ENCODE measurements at regions not wholly inside any gene's neighbourhood (a gene's known extent, or its start where the extent isn't known, plus 50 kb on each side); places are given as distances from the start of the nearest gene placed in this dataset.

GRCh38 chr13:74324338-74324737 lies 190.1 kb upstream of the KLF12 start:
- Mint-ChIP-seq H3K27ac (no peak overlapping the region), H3K36me3 (ENCODE audit: low read depth) (no peaks in the 10 kb centered on the region), H3K9me3 (no peaks in the 10 kb centered on the region), H3K4me1 (ENCODE audit: low read depth) (no peaks in the 10 kb centered on the region), H3K4me3 (no peak overlapping the region), H3K27me3 (ENCODE audit: low read depth) (peaks cover 2% of the 10 kb centered on the region)
- DNase-seq (ENCODE audit: low spot score), result no peak

DNA sequence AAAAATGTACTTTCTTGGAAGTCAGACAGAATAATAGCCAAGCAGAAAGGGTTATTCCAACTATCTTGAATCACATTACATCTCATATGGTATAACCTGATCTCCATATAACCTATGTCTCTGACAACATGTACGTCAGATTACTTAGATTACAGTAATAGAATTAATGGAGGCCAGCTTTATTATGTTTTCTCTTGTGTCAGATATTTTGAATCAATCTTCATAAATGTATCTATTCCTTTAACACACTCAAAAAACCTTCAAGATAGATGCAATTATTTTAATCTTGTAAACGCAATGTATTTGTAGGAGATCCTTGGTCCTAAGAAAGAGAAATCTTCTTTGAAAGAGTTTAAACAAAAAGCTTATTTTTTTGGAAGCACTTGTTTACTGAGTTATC lies 188.4 kb upstream of the KLF12 start:
- Mint-ChIP-seq H3K36me3 (ENCODE audit: low read depth) (no peaks in the 10 kb centered on the region), H3K9me3 (no peaks in the 10 kb centered on the region), H3K27me3 (ENCODE audit: low read depth) (peaks cover 2% of the 10 kb centered on the region), H3K4me3 (no peak overlapping the region), H3K27ac (no peak overlapping the region), H3K4me1 (ENCODE audit: low read depth) (no peaks in the 10 kb centered on the region)
- no peak for DNase-seq (ENCODE audit: low spot score)

DNA sequence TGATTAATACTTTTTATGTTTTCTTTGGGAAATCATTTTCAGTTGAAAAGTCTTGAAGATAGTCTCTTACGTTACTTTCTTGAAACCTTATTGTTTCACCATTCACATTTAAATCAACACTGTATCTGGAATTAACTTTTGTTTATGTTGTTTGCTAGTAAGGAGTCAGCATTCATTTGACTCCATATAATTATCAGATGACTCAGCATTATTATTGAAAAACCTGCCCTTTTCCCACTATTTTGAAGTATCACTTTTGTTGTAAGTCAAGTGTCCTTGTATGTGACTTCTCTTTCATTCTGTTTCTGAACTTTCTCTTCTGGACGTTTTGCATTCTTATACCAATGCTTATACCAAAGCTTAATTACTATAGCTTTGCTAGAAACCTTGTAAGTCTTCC lies 186.1 kb upstream of the KLF12 start:
- H3K27me3 Mint-ChIP-seq (ENCODE audit: low read depth), result peaks cover 4% of the 10 kb centered on the region

DNA sequence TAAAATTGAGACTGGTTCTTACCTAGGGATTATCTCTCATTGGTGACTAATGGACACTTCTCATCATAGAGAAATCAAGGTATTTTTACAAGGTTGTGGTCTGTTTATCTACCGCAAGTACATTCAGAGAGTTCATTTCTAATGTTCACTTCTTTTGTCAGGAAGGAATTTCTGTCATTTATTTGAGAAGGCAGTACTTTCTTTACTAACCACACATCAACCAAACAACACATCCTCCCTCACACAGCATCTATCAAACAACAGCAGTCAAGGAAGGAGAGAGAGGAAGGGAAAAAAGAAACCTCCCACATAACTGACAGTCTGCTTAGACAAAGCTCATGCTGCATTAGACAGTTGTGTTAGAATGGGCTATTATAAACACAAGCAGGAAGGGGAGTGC lies 182.3 kb upstream of the KLF12 start:
- H3K9me3 Mint-ChIP-seq, result no peaks in the 10 kb centered on the region

More for the DNA sequence above, 186.1 kb upstream of the KLF12 start:
- no peak for DNase-seq (ENCODE audit: low spot score)
- H3K4me1 Mint-ChIP-seq (ENCODE audit: low read depth), result peaks cover 4% of the 10 kb centered on the region
- H3K9me3 Mint-ChIP-seq, result no peaks in the 10 kb centered on the region
- no peak overlapping the region for H3K4me3 Mint-ChIP-seq
- H3K36me3 Mint-ChIP-seq (ENCODE audit: low read depth), result no peaks in the 10 kb centered on the region
- no peak overlapping the region for H3K27ac Mint-ChIP-seq

DNA sequence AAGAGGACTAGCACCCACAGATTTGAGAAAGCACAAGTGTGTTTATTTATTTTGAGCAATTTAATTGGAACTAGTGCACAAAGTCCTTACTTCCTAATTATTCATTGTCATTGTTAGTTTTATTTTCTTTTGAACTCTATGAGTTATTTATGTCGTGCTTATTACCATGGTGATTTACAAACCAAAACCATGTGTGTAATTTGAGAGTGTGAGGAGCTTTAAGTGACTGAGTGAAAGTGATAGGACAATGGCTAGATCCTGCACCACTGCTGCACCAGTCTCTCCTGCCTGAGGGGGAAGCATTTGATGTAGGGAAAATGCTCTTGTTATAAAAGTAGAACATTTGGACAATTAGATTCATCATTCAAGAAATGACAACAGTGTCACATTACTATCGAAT lies 172.3 kb upstream of the KLF12 start:
- Mint-ChIP-seq H3K9me3 (no peaks in the 10 kb centered on the region), H3K27ac (no peak overlapping the region), H3K27me3 (ENCODE audit: low read depth) (peaks cover 5% of the 10 kb centered on the region), H3K4me3 (no peak overlapping the region), H3K36me3 (ENCODE audit: low read depth) (no peaks in the 10 kb centered on the region), H3K4me1 (ENCODE audit: low read depth) (no peaks in the 10 kb centered on the region)
- DNase-seq (ENCODE audit: low spot score), result no peak

More for the DNA sequence above, 182.3 kb upstream of the KLF12 start:
- Mint-ChIP-seq H3K27ac (no peak overlapping the region), H3K27me3 (ENCODE audit: low read depth) (peaks cover 10% of the 10 kb centered on the region), H3K36me3 (ENCODE audit: low read depth) (no peaks in the 10 kb centered on the region), H3K4me1 (ENCODE audit: low read depth) (peaks cover 4% of the 10 kb centered on the region), H3K4me3 (no peak overlapping the region)
- no peak for DNase-seq (ENCODE audit: low spot score)

DNA sequence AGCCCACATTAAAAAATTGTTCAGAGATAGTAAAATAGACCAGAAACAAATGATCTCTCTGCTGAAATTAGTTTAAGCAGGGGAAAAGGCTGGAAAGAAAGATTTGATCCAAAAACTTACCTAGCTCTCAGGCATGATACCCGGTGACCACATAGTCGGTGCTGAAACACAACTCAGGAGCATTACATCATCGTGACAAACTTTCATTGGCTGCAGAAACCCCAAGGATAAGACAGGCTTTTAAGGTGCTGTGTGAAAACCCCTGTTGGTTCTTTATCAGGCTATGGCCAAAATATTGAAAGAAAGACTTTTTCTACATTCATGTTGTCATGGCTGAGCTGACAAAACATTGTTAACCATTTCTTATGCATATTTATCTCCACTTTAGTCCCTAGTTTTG lies 171.7 kb upstream of the KLF12 start:
- peaks cover 7% of the 10 kb centered on the region for H3K27me3 Mint-ChIP-seq (ENCODE audit: low read depth)
- no peaks in the 10 kb centered on the region for H3K36me3 Mint-ChIP-seq (ENCODE audit: low read depth)
- no peak overlapping the region for H3K4me3 Mint-ChIP-seq
- DNase-seq (ENCODE audit: low spot score), result no peak
- no peak overlapping the region for H3K27ac Mint-ChIP-seq
- H3K9me3 Mint-ChIP-seq, result no peaks in the 10 kb centered on the region
- H3K4me1 Mint-ChIP-seq (ENCODE audit: low read depth), result no peaks in the 10 kb centered on the region

DNA sequence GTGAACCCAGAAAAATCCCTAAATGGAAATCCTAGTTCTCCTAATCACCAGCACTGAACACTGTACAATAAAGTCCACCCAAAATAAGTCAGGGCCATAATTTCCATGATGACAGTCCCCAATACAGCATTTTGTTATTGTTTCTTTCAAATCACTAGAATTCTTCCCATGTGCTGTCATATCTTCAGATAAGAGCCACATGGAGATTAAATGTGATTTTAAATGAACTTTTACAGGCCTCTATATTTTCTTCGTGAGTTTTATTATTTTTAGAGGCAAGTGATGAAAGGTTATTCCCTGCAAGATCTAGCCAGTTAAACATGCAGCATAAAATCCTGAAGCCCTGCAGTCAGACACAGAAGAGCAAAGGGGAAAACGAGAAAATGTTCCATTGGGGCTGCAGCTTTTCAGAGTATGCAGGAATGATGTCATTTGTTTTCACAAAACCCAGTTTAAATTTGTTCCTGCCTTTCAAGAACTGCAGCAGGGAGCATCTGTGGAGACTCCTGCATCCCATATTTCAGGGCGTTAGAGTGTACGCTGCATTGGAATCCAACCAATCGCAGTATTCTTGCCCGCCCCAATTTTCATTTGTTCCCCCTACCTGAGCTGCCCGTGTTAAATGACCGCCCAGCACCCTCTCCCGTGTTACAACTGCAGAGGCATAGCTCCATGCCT lies 167.2 kb upstream of the KLF12 start:
- H3K27me3 Mint-ChIP-seq (ENCODE audit: low read depth), result peaks cover 17% of the 10 kb centered on the region
- no peaks in the 10 kb centered on the region for H3K9me3 Mint-ChIP-seq
- no peak for DNase-seq (ENCODE audit: low spot score)
- no peaks in the 10 kb centered on the region for H3K4me1 Mint-ChIP-seq (ENCODE audit: low read depth)
- no peak overlapping the region for H3K27ac Mint-ChIP-seq
- no peaks in the 10 kb centered on the region for H3K36me3 Mint-ChIP-seq (ENCODE audit: low read depth)
- no peak overlapping the region for H3K4me3 Mint-ChIP-seq

GRCh38 chr13:74300162-74300561 lies 166.0 kb upstream of the KLF12 start:
- no peaks in the 10 kb centered on the region for H3K36me3 Mint-ChIP-seq (ENCODE audit: low read depth)
- H3K27me3 Mint-ChIP-seq (ENCODE audit: low read depth), result peaks cover 20% of the 10 kb centered on the region
- no peak overlapping the region for H3K4me3 Mint-ChIP-seq
- H3K4me1 Mint-ChIP-seq (ENCODE audit: low read depth), result no peaks in the 10 kb centered on the region
- DNase-seq (ENCODE audit: low spot score), result no peak
- H3K27ac Mint-ChIP-seq, result no peak overlapping the region
- no peaks in the 10 kb centered on the region for H3K9me3 Mint-ChIP-seq

- H3K4me3 Mint-ChIP-seq, result no peak overlapping the region
- no peak overlapping the region for H3K27ac Mint-ChIP-seq
- no peaks in the 10 kb centered on the region for H3K36me3 Mint-ChIP-seq (ENCODE audit: low read depth)
- H3K9me3 Mint-ChIP-seq, result no peaks in the 10 kb centered on the region
- no peaks in the 10 kb centered on the region for H3K4me1 Mint-ChIP-seq (ENCODE audit: low read depth)
- DNase-seq (ENCODE audit: low spot score), result no peak
- peaks cover 25% of the 10 kb centered on the region for H3K27me3 Mint-ChIP-seq (ENCODE audit: low read depth)
Observed at GRCh38 chr13:74299721-74300120, 165.5 kb upstream of the KLF12 start.

GRCh38 chr13:74298923-74299322 lies 164.7 kb upstream of the KLF12 start:
- DNase-seq (ENCODE audit: low spot score), result no peak
- Mint-ChIP-seq H3K4me3 (no peak overlapping the region), H3K36me3 (ENCODE audit: low read depth) (no peaks in the 10 kb centered on the region), H3K9me3 (no peaks in the 10 kb centered on the region), H3K27me3 (ENCODE audit: low read depth) (peaks cover 27% of the 10 kb centered on the region), H3K4me1 (ENCODE audit: low read depth) (no peaks in the 10 kb centered on the region), H3K27ac (no peak overlapping the region)

DNA sequence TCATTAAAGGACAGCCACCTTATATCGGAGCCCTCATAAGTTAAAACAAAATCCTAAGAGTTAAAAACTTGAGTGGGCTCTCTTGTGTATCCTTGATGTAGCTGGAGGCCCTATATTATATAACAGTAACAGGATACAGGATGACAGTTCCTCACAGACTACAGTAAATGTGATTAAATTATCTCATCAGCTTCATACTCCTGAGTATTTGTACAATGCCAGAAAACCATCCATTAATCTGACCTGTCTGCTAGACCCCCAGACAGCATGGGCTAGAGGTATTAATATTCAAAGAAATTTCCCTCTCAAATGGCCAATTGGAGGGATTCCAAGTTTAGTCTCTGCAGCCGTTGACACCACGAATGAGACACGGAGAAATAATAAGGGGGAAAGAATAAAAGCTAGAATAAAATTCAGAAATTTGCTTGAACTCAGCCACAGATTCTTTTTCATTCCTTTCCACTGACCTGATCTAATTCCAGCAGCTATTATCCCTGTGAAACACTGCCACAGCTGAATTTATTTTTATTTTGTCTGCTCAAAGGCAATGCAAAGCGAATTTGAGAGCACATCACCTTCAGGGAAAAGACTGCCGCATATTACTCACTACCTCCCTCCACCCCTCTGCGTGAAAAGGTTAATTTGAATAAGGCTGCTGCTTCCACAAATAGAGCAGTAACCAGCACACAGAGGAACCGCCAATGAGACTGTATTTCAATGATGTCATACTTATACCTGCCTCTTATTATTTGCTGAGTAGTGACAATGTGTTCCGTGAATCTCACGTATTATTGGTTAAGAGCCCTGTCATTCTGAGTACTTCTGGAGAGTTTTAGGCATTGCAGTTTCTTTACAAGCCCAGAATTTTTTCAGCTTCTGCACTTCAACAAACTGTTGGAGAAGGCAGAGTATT lies 155.9 kb upstream of the KLF12 start:
- peak; percentile 23 for DNase-seq (ENCODE audit: low spot score)
- Mint-ChIP-seq H3K36me3 (ENCODE audit: low read depth) (no peaks in the 10 kb centered on the region), H3K27me3 (ENCODE audit: low read depth) (peaks cover 16% of the 10 kb centered on the region), H3K4me3 (peak overlapping the region; percentile 16), H3K9me3 (no peaks in the 10 kb centered on the region), H3K4me1 (ENCODE audit: low read depth) (peaks cover 38% of the 10 kb centered on the region), H3K27ac (no peak overlapping the region)

DNA sequence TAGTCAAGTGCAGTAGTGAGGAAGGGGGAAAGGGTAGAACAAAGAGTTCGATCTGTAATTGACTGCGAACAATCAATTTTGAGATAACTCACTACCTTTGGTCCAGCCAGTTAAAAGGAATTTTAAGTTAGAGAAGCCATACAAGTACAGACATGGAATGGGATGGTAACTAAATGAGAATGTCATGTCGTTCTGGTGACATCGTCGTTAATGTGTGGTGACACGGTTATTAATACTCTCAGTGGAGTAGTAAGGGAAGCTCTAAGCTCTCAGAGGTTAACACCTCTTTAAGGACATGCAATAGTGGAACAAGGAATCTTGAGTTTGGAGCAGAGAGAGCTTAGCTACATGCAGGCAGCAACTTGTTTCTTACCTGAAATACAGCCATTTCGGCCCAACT lies 154.9 kb upstream of the KLF12 start:
- Mint-ChIP-seq H3K4me1 (ENCODE audit: low read depth) (peaks cover 38% of the 10 kb centered on the region), H3K9me3 (no peaks in the 10 kb centered on the region), H3K4me3 (no peak overlapping the region), H3K27ac (no peak overlapping the region), H3K36me3 (ENCODE audit: low read depth) (no peaks in the 10 kb centered on the region), H3K27me3 (ENCODE audit: low read depth) (peaks cover 14% of the 10 kb centered on the region)
- DNase-seq (ENCODE audit: low spot score), result no peak

DNA sequence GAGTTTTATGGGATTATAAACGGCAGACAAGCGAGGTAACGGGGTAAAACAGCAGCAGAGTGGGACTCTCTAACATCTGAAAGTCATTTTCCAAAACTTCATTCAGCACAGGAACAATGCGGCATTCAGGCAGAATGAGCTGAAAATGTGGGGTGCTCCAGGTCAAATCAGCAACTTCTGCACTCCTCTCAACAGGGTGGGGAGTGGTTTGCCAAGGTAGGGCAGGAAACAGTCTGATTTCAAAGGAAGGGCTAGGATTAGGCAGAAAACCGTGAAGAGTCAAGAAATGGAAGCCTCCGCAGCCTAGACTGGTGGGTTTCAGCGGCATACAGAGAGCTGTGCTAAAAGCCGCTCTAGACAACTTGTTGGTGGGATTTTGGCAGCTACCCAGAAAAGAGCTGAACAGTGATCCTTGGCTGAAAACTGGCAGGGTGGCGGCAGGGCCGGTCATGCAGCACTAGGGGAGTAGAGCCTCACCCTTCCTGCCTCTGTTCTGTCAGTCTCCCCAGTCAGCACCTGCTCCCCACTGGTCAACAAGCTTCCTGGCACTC lies 154.2 kb upstream of the KLF12 start:
- no peak for DNase-seq (ENCODE audit: low spot score)
- H3K27ac Mint-ChIP-seq, result peak overlapping the region; percentile 61
- H3K4me3 Mint-ChIP-seq, result peak overlapping the region; percentile 68
- H3K9me3 Mint-ChIP-seq, result no peaks in the 10 kb centered on the region
- no peaks in the 10 kb centered on the region for H3K36me3 Mint-ChIP-seq (ENCODE audit: low read depth)
- peaks cover 38% of the 10 kb centered on the region for H3K4me1 Mint-ChIP-seq (ENCODE audit: low read depth)
- peaks cover 16% of the 10 kb centered on the region for H3K27me3 Mint-ChIP-seq (ENCODE audit: low read depth)

DNA sequence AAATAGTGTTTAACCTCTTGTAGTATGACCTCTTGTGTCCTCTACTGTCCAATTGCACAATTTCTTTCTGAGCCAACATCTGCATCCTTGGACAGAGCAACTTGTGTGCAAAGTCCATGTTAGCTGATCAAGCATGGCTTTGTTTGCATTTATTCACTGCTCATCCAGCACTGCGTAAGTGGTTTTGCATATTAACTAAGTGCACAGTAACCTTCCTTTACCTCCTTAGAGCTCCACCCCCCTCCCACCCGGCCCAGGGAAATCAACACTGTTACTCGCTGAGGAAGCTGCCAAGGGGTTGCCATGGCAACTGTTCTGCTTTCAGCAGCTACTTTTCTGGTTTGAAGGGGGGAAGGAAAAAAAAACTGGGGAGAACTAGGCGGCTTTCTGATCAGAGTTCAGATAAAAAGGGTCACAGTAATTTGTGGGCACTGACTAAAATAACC lies 153.5 kb upstream of the KLF12 start:
- peaks cover 38% of the 10 kb centered on the region for H3K4me1 Mint-ChIP-seq (ENCODE audit: low read depth)
- peak; percentile 55 for DNase-seq (ENCODE audit: low spot score)
- H3K27me3 Mint-ChIP-seq (ENCODE audit: low read depth), result peaks cover 17% of the 10 kb centered on the region
- no peaks in the 10 kb centered on the region for H3K9me3 Mint-ChIP-seq
- peak overlapping the region; percentile 68 for H3K4me3 Mint-ChIP-seq
- H3K36me3 Mint-ChIP-seq (ENCODE audit: low read depth), result no peaks in the 10 kb centered on the region
- H3K27ac Mint-ChIP-seq, result peak overlapping the region; percentile 61

Measured in T-helper 2 cell treated with Interferon-gamma antibody and Interleukin-4, amounts not matched to agents 5 μg/mL and 100 μg/mL, for 36 hours (primary cell).